GM21737 (cell line): ENCODE measurements at regions not wholly inside any gene's neighbourhood (a gene's known extent, or its start where the extent isn't known, plus 50 kb on each side); places are given as distances from the start of the nearest gene placed in this dataset.

Experiments used
- ATAC-seq: cut with Tn5 transposase; IDR thresholded peaks from one replicate; pipeline ENCODE4 v1.9.1; 2021; ENCODE audit warnings: mild to moderate bottlenecking, moderate library complexity; ENCODE audit not compliant: unreplicated experiment

DNA sequence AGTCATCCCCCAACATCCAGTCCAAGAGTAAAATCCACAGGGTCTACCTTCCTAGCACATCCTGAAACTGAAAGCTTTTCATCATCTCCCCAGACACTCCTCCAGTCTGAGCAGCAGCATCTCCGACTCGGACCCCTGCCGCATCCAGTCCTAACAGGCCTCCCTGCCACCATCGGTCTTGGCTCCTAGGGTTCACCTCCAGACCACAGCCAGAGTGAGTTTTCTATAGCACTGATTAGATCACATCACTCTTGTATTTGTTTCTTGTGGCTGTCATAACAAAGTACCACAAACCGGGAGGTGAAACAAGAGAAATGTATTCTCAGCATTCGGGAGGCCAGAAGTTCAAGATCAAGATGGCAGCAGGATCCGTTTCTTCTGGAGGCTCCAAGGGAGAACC is 187.8 kb downstream of the TOMM20 start:
- no peak for ATAC-seq

GRCh38 chr1:234938924-234939323 is 189.7 kb downstream of the TOMM20 start:
- no peak for ATAC-seq

DNA sequence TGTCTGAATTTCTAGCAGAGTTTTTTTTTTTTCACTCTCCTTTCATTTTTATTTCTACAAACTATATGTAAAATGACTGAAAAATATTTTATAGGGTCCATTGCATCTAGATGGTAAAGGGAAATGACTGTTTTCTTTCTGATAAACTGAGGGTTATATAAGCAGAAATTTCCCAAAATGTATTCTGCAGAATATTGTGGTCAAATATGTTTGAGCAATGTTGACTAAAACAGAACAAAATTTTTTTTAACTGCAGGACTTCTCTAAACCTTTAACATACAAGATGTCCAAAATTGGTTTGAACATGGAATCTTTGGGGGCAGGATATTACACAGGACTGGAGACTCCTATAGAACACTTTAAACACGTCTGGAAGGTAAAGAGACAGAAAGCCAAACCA is 190.5 kb downstream of the TOMM20 start:
- no peak for ATAC-seq

- ATAC-seq = no peak
These were observed 191.8 kb downstream of the TOMM20 start for GRCh38 chr1:234936612-234937389.

- ATAC-seq = no peak
These were observed 194.0 kb downstream of the TOMM20 start for GRCh38 chr1:234934611-234935033.

DNA sequence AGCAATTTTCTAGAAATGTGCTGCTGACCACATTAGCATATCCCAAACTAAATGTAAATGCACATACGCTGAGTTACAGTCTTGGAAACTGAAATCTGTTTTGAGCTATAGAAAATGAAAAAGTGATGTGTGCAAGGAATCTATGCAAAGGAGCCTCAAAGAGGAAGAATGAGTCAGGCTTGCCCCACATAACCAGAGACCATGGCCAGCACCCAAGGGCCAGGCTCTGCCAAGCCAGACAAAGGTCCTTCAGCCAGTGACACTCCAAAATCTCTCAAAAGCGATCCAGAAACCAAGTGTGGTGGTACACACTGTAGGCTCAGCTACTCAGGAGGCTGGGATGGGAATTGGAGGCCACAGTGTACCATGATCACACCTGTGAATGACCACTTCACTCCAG is 195.2 kb downstream of the TOMM20 start:
- ATAC-seq = peak; percentile 83

- peak; percentile 13 for ATAC-seq
These were observed 195.9 kb downstream of the TOMM20 start for GRCh38 chr1:234932511-234933430.

DNA sequence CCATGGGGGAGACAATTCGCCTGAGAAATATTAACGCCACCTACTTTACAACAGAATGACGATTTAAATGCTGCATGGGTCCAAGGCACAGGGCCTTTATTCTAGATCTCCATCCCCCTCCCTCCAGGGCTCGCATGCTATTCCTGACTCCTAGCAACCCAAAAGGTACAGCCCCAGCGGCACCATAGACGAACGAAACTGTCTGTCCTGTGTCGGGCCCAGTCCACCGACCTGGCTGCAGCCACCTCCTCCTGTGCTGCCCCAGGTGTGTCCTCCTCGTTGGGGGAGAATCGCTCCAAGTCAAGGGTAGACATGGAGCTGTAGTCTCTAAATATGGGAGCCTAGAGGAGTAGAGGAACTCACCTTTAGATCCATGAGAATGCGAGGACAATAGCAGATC is 196.5 kb downstream of the TOMM20 start:
- no peak for ATAC-seq

DNA sequence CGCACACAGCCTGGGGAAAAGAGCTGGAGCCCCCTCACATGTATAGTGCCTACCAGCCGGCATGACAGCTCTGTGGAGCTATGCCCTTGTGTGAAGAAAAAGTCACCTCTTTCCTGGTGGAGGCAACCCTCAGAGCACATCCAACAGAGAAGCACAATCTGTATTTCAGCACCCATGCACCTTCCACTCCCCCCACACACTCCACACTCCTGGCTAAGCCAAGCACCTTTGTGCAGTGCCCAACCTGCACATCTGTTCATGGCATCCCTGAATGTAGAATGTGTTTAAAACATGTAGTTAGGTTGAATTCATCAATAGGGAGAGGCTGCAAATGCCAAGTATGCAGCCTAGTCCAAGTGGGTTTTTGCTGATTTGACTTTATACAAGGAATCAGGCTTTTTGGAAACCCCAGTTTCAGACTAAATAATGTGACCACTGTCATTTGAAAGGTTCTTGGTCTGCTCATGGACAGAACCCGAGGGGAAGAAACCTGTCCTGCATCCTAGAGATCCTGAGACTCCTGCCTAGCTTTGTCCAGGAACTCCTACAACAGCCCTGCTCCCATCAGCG is 197.1 kb downstream of the TOMM20 start:
- ATAC-seq = no peak

DNA sequence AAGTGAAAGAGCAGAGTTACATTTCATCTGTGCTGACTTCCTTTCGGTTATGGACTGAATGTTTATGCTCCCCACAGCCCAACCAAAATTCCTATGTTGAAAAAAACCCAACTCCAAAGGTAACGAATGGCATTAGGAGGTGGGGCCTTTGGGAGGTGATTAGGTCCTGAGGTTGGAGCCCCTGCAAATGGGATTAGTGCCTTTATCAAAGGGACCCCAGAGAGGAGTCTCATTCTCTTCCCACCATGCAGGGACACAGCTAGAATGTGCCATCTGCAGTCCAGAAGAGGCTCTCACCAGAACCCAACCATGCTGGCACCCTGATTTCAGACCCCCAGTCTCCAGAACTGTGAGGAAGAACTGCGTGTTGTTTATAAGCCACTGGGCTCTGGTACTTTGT is 199.3 kb downstream of the TOMM20 start:
- no peak for ATAC-seq

- no peak for ATAC-seq
These were observed 200.0 kb downstream of the TOMM20 start for GRCh38 chr1:234928642-234929041.

DNA sequence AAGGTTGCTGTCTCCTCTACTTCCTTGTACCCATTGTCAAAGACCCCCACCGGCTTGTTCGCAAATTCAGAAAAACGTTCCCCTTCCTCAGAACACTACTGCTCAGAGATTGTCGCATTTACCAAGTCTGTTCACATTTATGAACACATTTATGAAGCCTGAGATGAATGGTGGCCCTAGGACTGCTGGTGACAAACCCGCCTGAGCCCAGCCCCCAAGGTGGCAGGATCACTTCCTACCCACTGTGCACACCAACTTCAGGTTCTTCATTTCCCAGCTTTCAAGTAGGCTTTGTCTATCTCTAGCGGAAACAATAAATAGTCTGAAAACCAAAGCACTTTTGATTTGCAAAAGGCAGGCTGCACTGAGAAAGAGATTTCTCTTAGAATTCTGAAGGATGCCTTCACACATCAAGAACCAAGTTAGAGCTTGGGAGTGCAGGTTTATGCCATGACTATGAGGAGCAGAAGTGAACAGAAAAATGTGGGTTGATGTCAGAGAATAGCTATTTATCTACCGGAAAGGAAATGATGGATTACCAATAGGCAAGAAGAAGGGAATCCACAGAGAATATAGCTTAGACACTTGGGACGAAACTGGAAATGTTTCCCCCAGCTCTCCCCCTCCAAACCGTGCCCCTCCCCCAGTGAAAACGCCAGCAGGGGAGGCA is 200.5 kb downstream of the TOMM20 start:
- ATAC-seq = no peak

DNA sequence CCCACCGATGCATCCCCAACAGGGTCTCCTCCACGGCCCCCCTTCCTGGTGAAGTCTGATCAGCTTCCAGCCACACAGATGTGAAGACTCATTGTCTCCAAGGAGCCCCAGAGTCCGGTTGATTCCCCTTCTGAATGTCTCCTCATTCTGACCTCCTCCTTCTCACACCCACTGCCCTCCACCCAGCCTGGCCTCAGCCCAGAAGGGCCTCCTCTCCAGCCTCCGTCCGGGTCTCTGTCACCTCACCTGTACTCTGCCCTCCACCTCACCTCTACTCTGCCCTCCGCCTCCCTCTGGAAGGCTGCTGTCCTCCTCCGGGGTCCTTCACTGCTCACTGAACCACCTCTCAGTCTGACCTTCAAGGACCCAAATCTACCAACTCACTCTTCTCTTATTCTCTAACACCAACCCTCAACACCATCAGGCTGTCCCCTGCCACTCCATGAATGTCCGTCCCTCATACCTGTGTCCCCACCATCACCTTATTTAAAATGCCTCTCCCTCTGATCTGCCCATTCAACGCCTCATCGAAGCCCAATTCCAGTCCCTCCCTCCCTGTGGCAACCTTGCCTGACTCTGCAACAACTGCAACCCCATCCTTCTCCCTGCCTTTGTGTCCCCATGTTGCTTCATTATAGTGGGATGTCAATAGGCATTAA is 201.2 kb downstream of the TOMM20 start:
- no peak for ATAC-seq

DNA sequence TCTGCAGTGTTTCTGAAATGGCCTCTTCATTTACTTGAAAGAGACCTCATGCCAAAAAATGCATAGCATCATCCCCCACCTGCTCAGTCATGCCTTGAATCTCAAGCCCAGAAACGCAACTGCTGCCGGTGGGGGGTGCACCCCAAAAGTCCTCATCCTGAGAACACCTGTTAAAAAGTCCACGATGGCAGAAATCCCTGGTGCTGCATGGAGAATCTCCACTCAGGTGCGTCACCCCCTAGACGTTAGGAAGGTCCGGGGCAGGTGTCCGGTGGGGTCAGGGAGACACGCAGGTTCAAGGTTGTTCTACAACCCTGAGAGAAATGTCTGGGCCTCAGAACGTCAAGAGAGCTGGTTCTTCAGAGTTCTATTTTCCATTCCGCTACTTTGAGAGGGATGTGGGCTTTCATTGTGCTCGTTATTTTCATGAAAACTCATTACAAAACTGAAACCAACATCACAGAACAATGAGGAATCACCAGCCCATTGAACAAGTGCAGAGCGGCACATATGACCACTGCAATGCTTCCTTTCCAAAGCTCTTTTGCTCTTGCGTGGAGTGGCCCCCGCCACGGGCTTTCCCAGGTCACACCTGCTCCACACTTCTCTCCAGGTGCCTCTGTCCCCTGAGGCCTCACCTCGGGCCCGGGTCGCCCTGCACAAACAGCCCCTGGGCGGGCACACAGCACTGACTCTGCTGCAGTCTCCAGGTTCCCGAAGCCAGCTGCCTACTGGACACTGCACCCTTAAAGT is 201.9 kb downstream of the TOMM20 start:
- peak; percentile 83 for ATAC-seq

DNA sequence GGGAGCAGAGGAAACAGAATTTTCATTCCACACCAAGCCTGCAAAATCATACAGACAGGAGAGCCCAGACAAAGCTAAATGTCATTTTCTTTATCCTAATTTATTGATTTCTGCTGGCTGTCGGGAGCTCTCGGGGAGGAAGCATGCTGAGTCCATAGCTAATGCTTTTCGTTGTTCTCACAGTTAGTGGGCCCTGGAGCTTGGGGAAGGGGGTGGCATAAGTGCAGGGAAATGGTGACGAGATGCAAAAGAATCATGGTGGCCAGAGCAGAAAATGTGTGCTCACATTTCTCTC is 202.4 kb downstream of the TOMM20 start:
- no peak for ATAC-seq

DNA sequence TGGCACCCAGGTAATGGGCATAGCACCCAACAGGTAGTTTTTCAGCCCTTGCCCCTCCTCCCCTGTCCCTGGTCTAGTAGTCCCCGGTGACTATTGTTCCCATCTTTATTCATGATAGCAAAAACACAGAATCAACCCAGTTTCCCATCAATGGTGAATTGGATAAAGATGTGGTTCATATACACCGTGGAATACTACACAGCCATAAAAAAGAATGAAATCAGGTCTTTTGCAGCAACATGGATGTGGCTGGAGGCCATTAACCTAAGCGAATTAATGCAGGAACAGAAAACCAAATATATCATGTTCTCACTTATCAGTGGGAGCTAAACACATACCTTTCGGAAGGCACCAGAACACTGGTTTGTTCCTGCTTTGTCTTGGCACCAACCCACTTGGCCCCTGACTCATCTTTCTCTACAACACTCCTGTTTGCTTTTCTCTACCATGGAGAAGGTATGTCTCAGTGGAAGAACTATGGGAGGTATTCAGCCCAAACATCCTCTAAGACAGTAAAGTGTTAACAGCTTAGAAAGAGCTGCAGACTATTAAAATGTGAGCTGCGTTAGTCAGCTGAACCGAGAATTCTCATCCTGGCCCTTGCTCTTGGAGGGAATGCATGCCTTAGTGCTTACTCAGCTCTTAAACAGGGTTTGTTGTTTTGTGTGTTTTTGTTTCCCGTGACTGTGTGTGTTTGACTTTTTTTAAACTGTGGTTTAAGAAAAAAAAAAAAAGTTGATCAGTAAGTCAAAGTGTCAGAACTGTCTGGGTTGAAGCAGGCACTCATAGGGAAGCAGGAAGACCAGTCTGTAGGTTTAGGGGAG is 203.0 kb downstream of the TOMM20 start:
- no peak for ATAC-seq

DNA sequence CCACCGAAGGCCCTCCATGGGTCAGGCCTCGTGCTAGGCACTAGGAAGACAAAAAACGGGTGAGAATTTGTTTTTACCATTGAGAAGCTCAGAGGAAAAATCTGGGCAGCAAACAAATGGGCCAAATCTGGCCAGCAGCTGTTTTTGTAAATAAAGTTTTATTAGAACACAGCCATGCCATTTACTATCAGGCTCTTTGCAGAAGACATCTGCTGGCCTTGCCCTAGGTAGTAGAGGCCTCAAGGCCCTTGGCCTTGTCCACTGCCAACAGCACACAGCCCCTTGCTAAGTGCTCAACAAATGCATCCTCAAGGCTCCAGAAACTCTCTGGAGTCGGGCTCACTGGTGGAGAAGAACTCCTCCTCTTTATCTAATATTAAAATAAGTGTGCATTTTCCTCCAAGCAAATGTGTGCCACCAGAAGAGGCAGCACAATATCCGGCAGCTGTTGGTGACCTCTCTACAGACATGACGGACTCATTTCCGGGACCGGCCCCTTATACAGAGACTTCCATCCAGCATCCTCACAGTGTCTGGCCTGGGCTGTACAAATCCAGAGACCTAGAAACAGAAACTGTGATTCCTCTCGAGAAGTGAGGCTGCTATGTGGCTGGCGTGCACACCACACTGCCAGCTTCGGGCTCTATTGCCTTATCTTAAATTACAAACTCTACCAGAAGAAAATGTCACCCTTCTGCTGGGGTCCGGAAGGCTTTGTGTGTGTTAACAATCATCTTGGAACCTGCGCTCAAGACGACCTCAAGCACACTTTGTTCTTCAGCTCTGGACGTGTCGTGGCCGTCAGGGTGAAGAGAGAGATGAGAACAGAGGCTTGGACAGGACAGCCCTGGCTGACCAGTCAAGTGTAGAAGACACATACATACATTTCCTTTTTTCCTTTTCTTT is 203.9 kb downstream of the TOMM20 start:
- no peak for ATAC-seq

DNA sequence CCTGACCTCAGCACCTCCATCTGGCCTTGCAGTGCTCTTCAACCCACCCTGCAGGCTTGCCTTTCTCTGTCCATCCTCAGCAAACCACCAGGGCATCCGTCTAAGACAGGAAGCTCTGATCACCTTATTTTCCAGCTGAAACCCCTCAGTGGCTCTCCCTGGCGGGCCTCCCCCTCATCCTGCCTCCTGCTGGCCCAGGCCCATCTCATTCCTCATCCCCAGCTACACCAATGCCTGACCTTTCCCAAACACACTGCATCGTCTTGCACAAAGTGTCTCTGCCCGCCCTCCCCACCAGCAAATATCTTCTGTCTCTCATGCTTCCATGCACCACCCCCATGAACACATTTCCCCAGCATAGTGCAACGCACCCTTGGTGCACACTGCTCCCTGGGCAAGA is 205.0 kb downstream of the TOMM20 start:
- no peak for ATAC-seq
